CD4-positive, alpha-beta T cell treated with Interleukin-12 subunit alpha and Interleukin-12 subunit beta, for 1 hour (primary cell): ENCODE measurements at regions not wholly inside any gene's neighbourhood (a gene's known extent, or its start where the extent isn't known, plus 50 kb on each side); places are given as distances from the start of the nearest gene placed in this dataset.

Experiments used
- DNase-seq: peaks from one replicate; pipeline ENCODE4 v3.0.0-alpha.2; 2020

- no peak for DNase-seq
Measured at GRCh38 chr13:108156749-108157148, 58.6 kb downstream of the LIG4 start.

GRCh38 chr13:108155185-108156106 is 59.9 kb downstream of the LIG4 start:
- DNase-seq: peak; percentile 51

GRCh38 chr13:108154421-108154858 is 60.9 kb downstream of the LIG4 start:
- DNase-seq: no peak

GRCh38 chr13:108146642-108147041 is 68.7 kb downstream of the LIG4 start:
- DNase-seq: no peak

GRCh38 chr13:108142702-108143436 is 72.5 kb downstream of the LIG4 start:
- no peak for DNase-seq

- no peak for DNase-seq
Measured at GRCh38 chr13:108137176-108137575, 78.2 kb downstream of the LIG4 start.

GRCh38 chr13:108127406-108127805 is 87.9 kb downstream of the LIG4 start:
- no peak for DNase-seq

- DNase-seq: no peak
Measured at GRCh38 chr13:108126056-108126455, 89.3 kb downstream of the LIG4 start.

- no peak for DNase-seq
Measured at GRCh38 chr13:108121406-108121805, 93.9 kb downstream of the LIG4 start.

- DNase-seq: no peak
Measured at GRCh38 chr13:108120856-108121255, 94.5 kb downstream of the LIG4 start.

GRCh38 chr13:108120302-108120701 is 95.0 kb downstream of the LIG4 start:
- DNase-seq: no peak

- no peak for DNase-seq
Measured at GRCh38 chr13:108115738-108116137, 99.6 kb downstream of the LIG4 start.

- no peak for DNase-seq
Measured at GRCh38 chr13:108113407-108113806, 101.9 kb downstream of the LIG4 start.

- DNase-seq: no peak
Measured at GRCh38 chr13:108104736-108105135, 110.6 kb downstream of the LIG4 start.

- no peak for DNase-seq
Measured at GRCh38 chr13:108102771-108103170, 112.6 kb downstream of the LIG4 start.

GRCh38 chr13:108096301-108096915 is 118.9 kb downstream of the LIG4 start:
- DNase-seq: no peak

- no peak for DNase-seq
Measured at GRCh38 chr13:108095036-108095435, 120.3 kb downstream of the LIG4 start.

GRCh38 chr13:108093616-108094015 is 121.7 kb downstream of the LIG4 start:
- no peak for DNase-seq

GRCh38 chr13:108087810-108088209 is 127.5 kb downstream of the LIG4 start:
- DNase-seq: no peak

GRCh38 chr13:108086678-108087077 is 128.7 kb downstream of the LIG4 start:
- DNase-seq: no peak

- DNase-seq: no peak
Measured at GRCh38 chr13:108084840-108085239, 130.5 kb downstream of the LIG4 start.

GRCh38 chr13:108083056-108083455 is 132.3 kb downstream of the LIG4 start:
- no peak for DNase-seq

GRCh38 chr13:108082481-108082880 is 132.9 kb downstream of the LIG4 start:
- no peak for DNase-seq

GRCh38 chr13:108077284-108077683 is 138.1 kb downstream of the LIG4 start:
- no peak for DNase-seq
